ENCODE measurements at regions not wholly inside any gene's neighbourhood (a gene's known extent, or its start where the extent isn't known, plus 50 kb on each side); places are given as distances from the start of the nearest gene placed in this dataset.

DNA sequence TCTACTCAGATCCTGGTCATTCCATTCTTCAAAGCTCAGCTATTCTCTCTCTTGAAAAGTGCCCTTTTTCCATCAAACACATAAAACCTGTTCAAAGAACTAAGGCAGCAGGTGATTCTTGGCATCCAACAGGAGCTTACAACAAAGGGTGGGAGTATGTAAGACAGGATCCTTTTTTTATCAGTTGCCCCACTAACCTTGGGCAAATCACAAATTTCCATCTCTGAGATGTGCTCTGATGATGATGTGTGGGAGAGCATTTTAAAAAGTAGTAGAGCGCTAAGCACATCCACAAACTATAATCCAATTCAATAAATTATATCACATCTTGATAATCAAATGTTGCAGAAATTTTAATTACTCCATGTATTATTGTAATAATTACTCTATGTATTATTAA is 53.7 kb upstream of the FDX1 start:
- no peak for ATAC-seq (ENCODE audit: low FRiP score)
- DNase-seq (ENCODE audit: low spot score) = no peak
- TF ChIP-seq, protein P1, sequence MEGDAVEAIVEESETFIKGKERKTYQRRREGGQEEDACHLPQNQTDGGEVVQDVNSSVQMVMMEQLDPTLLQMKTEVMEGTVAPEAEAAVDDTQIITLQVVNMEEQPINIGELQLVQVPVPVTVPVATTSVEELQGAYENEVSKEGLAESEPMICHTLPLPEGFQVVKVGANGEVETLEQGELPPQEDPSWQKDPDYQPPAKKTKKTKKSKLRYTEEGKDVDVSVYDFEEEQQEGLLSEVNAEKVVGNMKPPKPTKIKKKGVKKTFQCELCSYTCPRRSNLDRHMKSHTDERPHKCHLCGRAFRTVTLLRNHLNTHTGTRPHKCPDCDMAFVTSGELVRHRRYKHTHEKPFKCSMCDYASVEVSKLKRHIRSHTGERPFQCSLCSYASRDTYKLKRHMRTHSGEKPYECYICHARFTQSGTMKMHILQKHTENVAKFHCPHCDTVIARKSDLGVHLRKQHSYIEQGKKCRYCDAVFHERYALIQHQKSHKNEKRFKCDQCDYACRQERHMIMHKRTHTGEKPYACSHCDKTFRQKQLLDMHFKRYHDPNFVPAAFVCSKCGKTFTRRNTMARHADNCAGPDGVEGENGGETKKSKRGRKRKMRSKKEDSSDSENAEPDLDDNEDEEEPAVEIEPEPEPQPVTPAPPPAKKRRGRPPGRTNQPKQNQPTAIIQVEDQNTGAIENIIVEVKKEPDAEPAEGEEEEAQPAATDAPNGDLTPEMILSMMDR (IDR thresholded peaks at IDR 0.05) = no peak

DNA sequence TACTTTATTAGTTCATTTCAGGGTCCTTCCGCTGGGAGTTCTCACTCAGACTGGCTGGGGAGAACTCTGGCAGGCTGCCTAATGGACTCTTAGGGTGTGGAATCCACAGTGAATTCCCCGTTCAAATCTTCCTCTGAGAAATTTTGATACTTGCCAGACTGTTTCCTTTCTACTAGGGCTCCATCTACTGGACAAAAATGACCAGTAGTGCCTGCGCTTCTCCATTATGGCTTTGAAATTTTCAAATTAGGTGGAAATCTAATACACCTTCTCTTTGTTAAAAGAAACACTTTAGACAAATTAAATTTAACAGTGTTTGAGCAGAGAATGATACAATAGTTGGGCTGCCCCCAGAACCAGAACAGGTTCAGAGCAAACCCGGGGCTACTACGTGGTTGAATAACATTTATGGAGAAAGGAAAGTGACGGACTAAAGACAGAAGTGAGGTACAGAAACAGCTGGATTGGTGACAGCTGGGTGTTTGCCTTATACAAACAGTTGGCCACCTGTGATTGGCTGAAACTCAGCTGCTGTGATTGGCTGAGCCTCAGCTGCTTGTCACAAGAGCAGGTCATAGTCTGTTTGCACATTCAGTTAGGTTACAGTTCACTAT is 52.9 kb upstream of the FDX1 start:
- peak; percentile 52 for DNase-seq (ENCODE audit: low spot score)
- peak; percentile 84 for ATAC-seq (ENCODE audit: low FRiP score)

DNA sequence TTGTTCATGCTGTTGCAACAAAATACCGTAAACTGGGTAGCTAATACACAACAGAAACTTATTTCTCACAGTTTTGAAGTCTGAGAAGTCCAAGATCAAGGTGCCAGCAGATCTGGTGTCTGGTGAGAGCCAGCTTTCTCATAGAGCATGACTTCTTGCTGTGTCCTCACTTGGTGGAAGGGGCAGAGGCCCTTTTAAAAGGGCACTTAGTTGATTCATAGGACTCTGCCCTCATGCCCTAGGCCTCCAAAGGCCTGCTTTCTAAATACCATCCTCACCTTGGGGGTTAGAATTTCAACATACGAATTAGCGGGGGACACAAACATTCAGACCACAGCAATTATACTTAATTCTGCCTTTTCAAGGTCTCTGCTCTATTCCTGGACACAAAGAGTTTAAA is 52.3 kb upstream of the FDX1 start:
- ATAC-seq (ENCODE audit: low FRiP score) (no peak), DNase-seq (ENCODE audit: low spot score) (no peak)
- TF ChIP-seq, protein P1 (IDR thresholded peaks at IDR 0.05) = no peak

More for the DNA sequence above, 52.9 kb upstream of the FDX1 start:
- TF ChIP-seq, protein P1 (IDR thresholded peaks at IDR 0.05) = peak in 2 of 3 donors; percentile 16 to 49

DNA sequence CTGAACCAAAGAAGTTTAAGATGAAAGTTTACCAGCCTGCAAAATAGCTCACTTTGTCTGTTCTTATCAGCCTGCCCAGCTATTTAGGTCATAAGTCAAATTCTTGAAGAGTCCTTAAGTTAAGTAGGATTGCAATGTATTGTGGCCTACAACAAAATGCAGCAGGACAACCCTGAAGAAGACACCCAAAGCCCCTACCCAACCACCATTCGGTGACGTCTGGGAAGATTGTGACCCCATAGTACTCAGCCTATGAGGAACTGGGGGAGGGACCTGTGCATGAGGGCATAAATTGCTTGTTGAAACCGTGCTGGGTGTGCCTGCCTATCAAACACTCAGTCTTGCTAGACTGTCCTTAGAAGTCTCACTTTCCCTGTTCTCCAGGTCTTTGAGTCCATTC is 50.5 kb upstream of the FDX1 start:
- TF ChIP-seq, protein P1 (IDR thresholded peaks at IDR 0.05) = no peak
- DNase-seq (ENCODE audit: low spot score) (no peak), ATAC-seq (ENCODE audit: low FRiP score) (no peak)

DNA sequence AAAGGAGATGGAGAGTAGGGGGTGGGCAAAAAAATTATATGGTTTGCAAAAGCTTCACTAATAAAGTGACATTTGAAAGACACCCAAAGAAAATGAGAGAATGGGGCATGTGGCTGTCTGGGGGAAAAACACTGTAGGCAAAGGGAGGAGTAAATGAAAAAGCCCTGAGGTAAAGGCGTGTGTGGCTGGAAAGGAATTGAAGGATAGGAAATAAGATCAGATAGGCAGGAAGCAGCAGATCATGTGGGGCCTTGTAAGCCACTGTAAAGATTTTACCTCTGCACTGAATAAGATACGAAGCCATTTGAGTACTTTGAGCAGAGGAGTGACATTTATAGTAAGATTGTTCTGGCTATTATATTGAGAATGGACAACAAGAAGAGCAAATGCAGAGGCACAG is 49.8 kb upstream of the FDX1 start:
- ATAC-seq (ENCODE audit: low FRiP score) = no peak
- TF ChIP-seq, protein P1 (IDR thresholded peaks at IDR 0.05) = no peak
- DNase-seq (ENCODE audit: low spot score) = no peak
